DMS79 treated with DMSO at 0.1 percent for 48 hours (cell line): ENCODE measurements at regions not wholly inside any gene's neighbourhood (a gene's known extent, or its start where the extent isn't known, plus 50 kb on each side); places are given as distances from the start of the nearest gene placed in this dataset.

Experiments
- DNase-seq: peaks from one replicate; lab custom pipeline; 2025; lab: John Stamatoyannopoulos, UW

DNA sequence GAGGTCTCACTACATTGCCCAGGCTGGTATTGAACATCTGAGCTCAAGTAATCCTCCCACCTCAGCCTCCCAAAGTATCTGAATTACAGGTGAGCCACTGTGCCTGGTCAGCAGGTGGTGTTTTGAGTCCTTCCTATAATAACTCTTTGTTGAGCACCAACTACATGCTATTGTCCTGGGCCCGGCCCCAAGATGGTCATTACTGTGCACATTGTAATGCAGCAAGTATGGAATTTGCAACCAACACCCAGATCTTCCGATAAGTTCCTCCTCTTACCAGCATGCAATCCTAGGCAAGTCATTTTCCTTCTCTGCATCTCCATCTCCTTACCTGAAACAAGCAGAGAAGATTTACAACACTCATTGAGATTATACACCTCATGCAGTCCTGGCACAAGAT is 510.3 kb upstream of the KLF4 start:
- DNase-seq, result no peak

DNA sequence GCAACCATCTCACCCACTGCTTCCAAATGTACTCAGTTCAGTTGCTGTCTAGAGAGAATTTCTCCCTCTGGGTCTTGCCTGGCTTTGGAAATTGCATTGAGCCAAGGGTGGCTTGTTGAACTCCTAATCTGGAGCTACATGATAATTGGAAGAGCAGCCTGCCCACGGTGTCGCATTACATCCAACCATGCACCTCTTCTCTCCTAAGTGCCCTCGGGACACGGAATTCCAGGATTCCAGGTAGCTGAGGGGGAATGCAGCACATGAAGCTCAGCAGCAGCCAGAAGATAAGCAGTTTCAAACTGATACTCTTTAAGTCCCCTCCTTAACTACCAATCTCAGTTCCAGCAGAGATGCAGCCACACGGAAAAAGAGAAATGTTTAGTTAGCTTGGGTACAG is 509.4 kb upstream of the KLF4 start:
- DNase-seq, result no peak

DNA sequence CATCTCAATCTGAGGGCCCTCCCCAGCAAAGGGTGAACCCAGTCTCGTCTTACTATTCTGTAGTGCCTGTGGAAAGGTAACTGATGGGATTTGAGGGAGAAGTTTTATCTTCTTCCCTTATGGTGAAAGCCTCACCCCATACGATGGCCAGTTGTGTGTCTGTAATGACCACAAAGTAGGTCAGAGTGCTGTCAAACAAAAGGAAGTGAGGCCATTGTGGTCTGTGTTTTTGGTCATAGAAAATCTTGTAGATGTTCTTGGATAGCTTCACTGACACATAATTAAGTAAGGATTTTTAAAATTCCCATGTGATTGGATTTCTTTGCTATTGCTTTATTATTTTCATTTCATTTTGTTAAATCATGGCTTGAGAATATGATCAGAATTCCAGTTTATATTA is 505.1 kb upstream of the KLF4 start:
- no peak for DNase-seq

DNA sequence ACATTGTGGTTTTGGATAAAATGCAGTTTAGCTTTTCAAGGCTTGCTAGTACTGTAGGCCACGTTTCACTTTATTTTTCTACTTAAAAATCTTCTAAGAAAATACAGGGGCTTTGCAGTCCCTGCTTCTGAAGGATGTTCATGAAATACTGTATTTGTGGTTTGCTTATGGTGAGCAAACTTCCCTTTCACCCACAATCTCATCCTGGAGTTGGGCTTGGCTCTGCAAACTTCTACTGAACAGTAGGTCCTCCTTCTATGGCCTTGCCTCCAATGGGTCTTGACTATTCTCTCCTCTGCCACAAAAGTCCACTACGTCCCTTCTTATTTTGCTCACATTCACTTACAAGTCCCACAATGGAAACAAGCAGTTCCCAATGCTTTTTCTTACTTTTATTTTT is 502.7 kb upstream of the KLF4 start:
- no peak for DNase-seq

DNA sequence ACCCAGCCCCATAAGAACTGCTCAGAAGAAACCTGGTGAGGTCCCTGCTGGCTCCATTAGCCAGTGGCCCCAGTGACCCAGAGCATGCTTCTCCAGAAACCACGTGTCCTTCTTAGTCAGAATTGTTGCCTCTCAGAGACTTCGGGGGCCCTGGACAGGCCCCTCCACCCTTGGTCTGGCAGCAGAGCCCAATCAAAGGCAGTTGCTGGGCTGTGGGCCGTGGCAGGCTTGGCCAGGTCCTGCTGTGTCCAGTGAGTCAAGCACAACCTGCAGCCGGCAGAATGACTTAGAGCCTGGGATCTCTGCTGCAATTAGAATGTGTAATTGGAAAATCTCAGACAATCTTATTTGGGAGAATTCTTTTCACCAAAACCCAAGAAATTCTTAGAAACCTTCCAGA is 502.0 kb upstream of the KLF4 start:
- DNase-seq, result no peak

DNA sequence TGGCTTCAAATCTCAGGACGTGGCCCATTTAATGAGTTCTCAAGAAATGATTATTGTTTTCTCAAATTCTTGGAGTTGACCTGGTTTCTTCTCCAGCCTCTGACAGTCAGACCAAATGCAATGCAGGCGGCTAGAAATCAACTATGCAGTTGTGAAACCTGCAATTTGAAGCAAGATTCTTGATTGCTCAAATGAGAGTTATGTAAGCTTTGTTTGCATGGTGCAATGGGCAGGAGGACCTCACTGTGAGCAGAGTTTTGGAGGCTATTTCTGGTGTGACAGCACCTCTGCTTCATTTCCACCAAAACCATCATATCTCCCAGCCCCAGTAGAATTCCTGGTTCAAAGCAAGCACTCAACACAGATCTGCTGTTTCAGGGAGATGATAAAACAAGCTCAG is 500.0 kb upstream of the KLF4 start:
- DNase-seq, result no peak

DNA sequence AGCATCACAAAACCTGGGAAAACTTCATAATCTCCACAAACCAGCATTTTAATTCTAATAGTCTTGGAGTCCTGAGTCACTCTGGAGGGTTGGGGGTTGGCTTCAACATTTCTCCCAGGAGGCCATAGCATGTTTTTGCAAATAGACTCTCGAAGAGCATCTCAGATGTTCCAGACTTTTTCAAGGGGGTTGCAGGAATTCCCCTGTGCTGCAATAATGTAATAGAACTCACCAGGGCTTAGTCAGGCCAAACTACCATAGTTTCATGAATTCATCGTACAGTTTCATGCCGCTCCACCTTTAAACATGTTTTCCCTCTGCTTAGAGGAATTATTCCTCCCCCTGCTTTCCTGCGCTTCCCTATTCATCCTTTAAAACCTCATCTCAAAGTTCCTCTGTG is 499.5 kb upstream of the KLF4 start:
- no peak for DNase-seq

DNA sequence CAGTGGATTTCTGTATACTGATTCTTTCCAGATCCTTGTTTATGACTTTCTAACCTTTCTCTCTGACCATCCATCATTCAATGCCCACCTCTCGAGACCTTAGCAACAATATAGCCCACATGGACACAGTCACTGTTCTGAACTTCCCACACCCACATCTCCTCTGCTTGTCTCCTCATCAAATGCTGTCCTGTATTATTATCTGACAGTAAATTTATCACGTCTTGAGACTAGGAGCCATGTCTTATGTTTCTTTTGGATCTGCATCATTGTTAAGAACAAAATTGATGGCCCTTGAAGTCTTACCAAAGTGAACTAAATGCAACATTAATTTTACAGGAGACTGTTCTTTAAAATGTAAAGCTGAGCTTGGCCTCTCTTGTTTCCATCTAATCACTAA is 495.4 kb upstream of the KLF4 start:
- DNase-seq, result no peak

DNA sequence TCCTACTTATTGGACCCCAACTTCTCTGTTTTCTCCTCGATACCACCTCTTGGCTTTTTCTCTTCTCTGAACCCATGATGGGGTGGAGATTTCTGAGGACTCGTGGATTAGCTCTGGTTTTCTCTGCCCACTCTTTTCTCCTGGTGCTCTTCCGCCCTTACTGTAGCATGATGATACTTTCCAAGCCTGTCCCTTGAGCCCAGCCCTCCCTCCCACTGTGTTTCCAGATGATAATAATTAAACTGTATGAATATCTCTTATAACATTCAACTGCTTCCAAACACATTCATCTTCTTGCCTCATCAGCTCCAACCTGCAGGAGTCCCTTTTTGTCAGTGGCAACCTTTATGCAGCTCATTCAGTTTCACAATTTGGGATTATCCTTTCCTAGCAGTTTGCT is 494.2 kb upstream of the KLF4 start:
- DNase-seq, result no peak

DNA sequence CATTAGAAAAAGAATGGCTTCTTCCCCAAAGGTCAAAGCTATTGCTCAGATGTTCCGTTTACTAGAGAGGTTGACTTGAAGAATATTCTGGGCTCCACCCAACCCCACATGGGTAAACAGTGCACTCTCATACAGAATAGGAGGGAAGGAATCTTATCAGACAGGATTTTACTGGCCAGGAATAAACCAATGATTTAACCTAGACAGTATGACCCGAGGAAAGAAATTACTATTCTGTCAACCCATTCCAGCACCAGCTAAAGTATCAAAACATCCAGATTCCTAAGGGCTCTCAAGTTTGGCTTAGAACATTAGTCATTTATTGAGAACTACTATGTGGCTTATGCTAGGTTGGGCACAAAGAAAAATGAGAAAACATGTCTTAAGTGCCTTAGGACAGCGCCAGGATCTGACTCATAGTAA is 493.6 kb upstream of the KLF4 start:
- DNase-seq, result no peak

DNA sequence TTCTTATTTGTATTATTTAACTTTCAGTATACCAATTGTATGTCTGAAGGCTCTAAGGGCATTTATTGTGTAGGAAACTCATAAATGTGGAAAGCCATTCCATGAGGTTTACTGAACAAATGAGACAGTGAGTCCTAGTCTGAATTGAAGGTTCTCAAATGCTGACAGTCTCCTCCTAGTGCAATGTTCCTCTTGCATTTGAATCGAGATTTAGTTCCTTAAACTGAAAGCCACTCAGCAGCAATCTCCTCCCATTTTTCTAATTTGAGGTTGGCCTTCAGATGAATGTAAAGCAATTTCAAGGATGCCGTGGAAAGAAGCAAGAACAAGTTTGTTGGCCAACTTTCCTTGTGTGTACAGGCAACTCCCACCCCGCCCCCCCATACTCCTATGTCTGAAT is 493.2 kb upstream of the KLF4 start:
- no peak for DNase-seq

DNA sequence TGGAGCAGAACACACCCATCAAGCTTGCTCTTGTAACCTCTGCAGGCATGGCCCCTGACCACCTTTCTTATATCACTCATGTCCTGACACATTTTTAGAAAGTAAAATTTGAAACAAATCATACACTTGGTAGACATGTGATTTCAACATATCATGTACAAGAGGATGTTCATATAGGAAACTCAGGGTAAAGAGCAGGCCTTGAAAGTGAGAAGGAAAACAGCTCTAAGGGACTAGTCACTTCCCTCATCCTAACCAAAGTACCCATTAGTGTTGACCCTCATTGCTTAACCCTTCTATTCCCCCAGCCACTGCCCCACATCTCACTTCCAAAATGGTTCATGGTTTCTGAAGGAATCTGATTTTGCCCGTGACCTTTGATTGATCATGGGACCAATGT is 492.4 kb upstream of the KLF4 start:
- no peak for DNase-seq

DNA sequence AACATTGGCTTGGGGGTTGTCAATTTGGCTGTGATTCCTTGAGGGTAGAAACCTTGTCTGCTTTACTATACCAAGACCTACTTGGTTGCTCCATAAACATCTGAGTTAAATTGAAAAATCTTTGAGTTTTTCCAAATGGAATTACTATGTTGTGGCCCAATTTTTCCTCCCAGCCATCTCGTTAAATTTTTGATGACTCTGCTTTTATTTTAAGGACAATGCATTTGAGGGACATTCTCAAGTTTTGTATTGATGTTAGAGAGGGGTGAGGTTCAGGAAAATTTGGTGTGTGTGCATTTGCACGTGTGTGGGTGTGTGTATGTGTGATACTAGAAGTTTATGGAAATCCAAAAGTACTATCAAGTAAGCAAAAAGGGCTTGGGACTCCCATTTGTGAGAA is 491.4 kb upstream of the KLF4 start:
- no peak for DNase-seq

DNA sequence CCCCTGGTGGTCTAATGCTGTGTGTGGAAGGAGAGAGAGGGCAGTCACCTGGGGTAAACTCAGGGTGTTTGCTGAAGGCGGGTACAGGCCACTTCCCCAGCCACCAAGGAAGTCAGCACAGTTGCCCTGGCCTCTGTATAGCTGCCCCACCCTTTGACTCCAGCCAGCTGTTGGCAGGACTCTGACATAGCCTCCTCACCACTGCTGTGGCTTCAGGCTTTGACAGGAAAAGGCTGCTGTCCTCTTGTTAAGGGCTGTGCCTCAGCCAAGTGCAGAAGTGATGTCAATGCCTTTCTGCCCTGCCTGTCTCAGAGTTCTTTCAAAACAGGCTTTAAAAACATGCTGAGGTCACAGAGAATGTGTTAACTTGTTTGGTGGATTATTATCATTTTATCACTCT is 487.2 kb upstream of the KLF4 start:
- no peak for DNase-seq

DNA sequence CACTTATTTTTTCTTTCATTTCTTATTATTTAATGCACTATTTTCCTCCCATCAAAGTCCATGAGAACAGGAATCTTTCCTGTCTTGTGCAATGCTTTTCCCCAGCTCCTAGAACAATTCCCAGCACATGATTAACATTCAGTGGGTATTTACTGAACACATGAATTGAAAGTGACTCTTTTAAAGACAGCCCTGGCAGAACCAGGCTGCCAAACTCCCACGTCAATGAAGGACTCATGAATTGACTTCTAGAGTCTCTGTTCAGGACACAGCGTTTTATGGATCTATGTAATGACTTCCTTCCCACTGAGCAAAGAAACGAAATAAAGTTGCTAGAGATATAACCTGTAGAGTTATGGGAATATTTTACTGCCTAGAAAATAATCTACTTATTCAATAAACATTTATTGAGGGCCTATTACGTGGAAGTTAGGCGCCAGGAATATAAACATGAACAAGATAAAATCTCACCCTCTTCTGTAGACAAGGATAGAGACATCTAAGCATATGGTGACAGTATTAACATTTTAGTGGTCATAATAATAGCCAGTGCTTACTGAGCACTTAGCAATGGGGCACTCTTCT is 485.9 kb upstream of the KLF4 start:
- no peak for DNase-seq

DNA sequence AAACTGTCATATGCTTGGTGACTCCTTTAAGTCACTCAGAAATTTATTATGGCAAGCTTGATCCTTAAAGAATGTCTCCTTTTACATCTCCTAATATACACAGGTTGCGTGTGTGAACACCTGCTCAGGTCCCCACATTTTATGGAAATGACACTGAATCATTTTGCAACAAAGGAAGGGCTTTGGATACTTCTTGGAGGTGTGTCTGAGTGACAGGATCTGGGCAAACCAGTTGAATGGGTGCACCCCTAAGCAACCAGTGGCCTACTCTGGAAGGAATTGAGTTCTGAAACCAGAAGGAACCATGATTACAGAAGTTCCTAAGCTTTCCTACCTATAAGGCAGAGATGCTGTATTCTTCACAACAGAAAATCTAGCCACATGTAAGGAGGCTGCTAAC is 483.9 kb upstream of the KLF4 start:
- no peak for DNase-seq

DNA sequence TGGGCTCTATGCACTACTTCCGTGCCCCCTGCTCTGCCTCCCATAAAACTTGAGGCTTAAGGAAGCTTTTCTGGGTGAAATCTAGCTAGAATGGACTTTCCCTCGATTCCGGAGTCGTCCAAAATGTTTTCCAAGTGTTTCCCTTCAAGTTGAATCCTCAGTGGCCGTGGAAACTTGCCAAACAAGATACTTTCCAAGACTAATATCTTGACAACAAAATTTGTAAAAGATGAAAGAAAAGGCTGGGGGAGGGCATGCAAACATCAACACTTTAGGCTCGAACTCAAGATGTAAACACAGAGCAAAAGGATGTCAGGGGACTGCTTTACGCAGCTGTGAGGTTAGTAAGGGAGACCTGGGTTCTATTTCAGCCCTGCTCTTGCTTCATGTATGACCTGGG is 482.8 kb upstream of the KLF4 start:
- DNase-seq, result no peak

DNA sequence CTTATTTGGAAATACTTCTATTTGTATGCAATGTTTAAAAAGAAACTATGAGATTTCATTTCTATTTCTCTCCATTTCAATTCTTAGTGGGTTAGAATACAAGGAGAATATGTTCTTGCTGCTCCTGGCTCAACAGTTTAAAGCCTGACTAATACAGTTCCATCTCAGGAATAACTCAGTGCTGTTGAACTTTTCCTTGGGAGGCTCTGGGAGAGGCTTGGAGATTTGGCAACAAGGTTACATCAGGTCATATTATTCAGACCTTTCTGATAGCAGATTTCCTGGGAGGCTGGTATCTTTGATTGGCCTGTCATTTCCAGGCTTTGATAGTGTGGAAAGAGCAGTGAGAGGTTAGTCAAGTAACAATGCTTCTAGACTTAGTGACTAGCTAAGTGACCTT is 481.7 kb upstream of the KLF4 start:
- DNase-seq, result no peak

DNA sequence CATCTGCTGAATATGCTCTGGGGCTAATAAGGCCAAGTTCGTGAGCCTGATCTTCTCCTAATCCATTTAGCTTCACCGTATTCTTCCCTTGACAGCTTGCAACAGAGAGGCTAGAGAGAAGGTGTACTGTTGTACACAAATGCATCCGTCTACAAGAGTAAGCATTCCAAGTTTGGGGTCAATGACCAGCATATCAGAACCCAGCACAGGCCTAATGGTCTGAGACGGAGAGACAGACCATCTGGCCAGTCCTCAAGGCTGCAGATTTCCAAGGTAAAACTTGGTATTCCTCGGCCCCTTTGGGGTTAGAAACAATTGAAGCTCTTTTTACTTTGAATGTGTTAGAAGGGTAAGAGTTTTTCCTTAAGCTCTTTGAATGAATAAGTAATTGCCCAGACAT is 481.2 kb upstream of the KLF4 start:
- DNase-seq, result no peak

DNA sequence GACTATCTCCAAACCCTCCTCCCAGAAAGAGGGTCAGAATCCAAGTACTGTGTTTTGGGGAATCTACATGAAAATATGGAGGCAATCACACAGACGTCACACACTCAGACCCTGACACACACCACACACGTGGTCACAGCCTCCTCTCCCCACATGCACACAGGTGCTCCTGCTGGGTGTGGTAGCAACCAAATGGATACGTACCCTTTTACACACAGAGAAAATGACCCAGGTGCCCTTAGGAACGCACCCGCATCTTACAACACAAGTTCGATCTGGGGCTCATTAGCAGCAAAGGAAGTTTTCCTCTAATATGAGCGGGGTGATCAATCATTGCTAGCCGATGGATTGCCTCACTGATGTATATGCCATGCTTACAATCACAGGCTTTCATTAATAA is 480.2 kb upstream of the KLF4 start:
- no peak for DNase-seq

DNA sequence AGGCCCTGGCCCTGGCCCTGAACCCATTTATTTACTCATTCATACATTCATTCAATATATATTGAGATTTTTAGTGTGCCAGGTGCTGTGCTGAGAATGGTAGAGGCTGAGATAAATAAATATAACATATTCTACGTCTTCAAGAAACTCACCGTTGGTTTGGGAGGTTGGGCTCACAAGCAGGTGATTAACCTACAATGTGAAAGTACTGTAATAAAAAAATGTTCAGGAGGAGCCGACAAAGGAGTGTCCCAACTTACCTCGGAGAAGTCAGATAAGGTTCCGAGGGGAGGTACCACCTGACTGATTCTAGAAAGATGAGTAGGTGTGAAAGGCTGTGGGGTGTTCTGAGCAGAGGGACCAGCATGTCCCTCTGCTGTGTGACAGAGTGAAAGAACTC is 479.6 kb upstream of the KLF4 start:
- no peak for DNase-seq

DNA sequence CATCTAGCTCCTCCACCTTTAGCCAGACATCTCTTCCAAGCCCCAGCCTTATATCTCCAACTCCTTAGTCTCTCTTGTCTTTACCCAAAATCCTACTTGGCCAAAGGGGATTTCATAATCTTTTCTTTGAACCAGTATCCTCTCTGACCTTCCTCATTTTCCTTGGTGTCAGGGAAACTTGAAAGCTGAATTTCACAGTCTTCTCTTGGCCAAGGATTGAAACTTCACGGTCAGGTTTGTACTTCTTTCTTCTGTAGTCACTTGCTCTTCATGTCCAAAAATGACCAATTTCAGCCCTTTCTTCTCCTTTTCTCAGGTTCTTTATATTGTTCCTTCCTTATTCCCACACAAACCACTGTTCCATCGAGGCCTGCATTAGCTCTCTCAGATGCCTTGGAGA is 473.7 kb upstream of the KLF4 start:
- DNase-seq, result no peak

DNA sequence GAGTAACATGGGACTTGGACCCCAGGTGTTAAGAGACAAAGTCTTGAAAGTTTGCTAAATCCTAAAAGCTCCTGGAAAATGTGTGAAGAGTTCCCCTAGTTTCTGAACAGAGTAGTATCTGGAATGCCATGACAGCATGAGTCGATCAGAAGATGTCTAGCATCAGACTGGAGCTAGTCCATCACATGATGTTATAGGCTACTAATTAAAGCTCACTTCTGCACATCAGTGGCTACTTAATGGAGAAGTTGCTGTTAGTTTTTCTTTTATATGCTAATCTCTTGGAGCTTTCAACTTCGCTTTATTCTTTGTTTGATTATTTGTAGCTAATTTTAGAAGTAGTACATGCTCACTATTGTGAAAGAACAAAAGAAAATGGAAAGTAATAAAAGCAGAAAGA is 471.3 kb upstream of the KLF4 start:
- no peak for DNase-seq

DNA sequence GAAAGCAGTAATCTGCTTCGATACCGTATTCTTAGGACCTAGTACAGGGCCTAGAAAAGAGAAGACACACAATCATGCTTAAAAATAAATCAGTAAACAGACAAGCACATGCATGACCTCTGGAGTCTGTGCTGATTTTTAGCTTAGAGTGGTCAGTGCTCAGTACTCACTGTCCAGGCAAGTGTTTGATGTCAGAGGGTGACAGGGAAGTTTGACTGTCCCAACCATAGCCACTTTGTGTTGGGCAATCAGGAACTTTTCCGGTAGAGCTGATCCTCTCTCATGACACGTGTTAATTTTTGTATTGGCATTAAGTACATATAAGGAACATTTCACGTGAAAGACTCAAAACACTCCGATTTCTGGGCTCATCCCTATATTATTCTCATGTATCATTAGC is 464.7 kb upstream of the KLF4 start:
- DNase-seq, result no peak

DNA sequence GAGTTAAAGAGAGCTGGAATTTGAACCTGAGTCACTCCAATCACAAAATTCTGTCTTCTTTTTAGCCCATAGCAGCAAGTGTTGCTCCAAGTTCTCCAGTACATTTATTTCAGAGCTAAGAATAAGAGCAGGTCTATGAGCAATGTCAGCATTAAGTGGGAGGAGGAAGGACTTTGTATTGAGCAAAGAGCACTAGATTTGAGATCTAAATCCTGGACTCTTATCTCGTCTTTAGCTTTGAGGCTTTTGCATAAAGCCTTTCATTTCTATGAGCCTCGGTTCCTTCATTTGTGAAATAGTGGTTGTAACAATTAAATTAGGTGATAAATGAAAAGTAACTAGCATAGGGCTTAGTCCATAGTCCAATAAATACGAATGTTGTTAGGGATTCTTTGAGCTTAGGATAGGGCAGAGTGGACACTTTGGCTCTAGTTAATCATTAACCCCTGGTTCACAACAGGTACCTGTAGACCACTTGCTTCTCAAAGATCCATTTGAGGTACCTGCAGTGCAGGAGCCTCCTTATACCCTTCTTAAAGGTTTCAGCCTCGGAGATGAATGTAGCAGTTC is 464.1 kb upstream of the KLF4 start:
- no peak for DNase-seq
